ENCODE measurements at regions not wholly inside any gene's neighbourhood (a gene's known extent, or its start where the extent isn't known, plus 50 kb on each side); places are given as distances from the start of the nearest gene placed in this dataset.

DNA sequence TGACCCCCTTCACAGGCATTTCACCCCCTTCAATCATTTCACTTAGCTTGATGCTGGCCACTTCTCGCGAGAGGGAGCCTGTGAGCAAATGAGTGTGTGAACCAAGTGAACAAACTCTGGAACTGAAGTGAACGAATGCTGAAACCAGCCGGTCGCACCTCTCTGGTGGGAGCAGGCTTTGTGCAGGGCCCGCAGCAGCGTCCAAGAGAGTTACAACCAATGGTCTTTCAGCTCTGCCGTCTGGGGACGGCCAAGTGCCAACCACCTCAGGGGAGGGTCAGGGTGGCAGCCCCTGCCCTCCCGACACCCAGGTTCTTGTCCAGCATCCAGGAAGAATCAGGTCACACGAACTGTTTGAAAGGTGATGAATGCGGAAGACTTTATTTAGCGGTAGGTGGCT is 764.0 kb downstream of the SUCLG1 start:
- no peak for ATAC-seq (ENCODE audit: insufficient read depth, low read depth)
- Histone ChIP-seq H3K79me2 (ENCODE audit: insufficient read depth, low read length) (no peaks in the 10 kb centered on the region), H3K27me3 (ENCODE audit: insufficient read depth, low read length, poor library complexity) (no peaks in the 10 kb centered on the region), H3K4me1 (ENCODE audit: insufficient read depth, low read length) (no peaks in the 10 kb centered on the region), H3K36me3 (ENCODE audit: insufficient read depth, low read length) (no peaks in the 10 kb centered on the region), H4K20me1 (ENCODE audit: insufficient read depth, low read length) (no peaks in the 10 kb centered on the region), H3K9me3 (ENCODE audit: insufficient read depth, low read length, severe bottlenecking) (no peaks in the 10 kb centered on the region), H2AFZ (ENCODE audit: low read depth, low read length) (no peak overlapping the region), H3K9ac (ENCODE audit: low read depth, low read length) (no peak overlapping the region), H3K4me3 (ENCODE audit: low read depth in 1 of 2, low read length in 2 of 2) (no peak overlapping the region), H3K4me2 (ENCODE audit: insufficient read depth, low read length) (no peak overlapping the region), H3K27ac (ENCODE audit: low read length) (no peak overlapping the region)
- DNase-seq = no peak
- TF ChIP-seq EZH2 (IDR thresholded peaks at IDR 0.05; ENCODE audit: borderline replicate concordance, low read depth, low read length, severe bottlenecking) = no peak
- TF ChIP-seq, protein P1, sequence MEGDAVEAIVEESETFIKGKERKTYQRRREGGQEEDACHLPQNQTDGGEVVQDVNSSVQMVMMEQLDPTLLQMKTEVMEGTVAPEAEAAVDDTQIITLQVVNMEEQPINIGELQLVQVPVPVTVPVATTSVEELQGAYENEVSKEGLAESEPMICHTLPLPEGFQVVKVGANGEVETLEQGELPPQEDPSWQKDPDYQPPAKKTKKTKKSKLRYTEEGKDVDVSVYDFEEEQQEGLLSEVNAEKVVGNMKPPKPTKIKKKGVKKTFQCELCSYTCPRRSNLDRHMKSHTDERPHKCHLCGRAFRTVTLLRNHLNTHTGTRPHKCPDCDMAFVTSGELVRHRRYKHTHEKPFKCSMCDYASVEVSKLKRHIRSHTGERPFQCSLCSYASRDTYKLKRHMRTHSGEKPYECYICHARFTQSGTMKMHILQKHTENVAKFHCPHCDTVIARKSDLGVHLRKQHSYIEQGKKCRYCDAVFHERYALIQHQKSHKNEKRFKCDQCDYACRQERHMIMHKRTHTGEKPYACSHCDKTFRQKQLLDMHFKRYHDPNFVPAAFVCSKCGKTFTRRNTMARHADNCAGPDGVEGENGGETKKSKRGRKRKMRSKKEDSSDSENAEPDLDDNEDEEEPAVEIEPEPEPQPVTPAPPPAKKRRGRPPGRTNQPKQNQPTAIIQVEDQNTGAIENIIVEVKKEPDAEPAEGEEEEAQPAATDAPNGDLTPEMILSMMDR (IDR thresholded peaks at IDR 0.05; ENCODE audit: borderline replicate concordance, extremely low read depth, low read length, poor library complexity, severe bottlenecking) = no peak

DNA sequence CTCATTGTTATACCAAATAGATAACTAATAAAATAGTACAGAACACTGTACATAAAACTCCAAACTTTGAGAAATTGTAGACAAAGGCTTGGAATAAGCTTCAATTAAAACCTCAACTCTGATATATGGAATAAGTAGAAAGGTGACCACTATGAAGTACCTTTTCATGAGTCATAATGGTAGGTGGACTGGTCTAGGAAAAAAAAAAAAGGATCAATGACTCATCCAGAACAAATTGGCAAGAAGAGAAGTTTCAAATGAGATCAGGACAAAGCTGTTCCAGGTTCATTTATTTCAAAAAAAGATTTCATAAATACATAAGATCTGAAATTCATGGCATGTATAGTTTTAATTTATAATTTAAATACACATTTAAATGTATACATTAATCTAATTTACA is 769.7 kb downstream of the SUCLG1 start:
- Histone ChIP-seq H2AFZ (ENCODE audit: low read depth, low read length) (no peak overlapping the region), H3K27ac (ENCODE audit: low read length) (no peak overlapping the region)
- ATAC-seq (ENCODE audit: insufficient read depth, low read depth) = no peak

DNA sequence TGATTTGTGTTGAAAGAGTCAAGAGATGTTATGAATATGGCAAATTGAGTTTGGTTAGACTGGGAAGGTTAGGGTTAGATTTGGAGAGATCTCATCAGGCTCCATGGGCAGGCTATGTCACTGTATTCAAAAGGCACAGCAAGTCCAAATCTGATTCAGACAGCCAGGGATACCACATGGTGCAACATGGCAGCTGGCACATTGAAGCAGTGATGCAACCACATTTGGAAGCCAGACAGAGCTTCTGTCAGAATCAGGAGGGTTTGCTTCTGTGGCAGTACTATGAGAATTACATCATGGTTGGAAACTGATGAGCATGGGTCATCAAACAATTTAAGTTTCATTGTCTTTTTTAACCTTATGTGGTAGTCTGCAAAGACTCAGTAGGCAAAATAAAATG is 772.2 kb downstream of the SUCLG1 start:
- no peaks in the 10 kb centered on the region for H3K36me3 ChIP-seq (ENCODE audit: insufficient read depth, low read length)
- no peaks in the 10 kb centered on the region for H3K79me2 ChIP-seq (ENCODE audit: insufficient read depth, low read length)
- H3K27me3 ChIP-seq (ENCODE audit: insufficient read depth, low read length, poor library complexity) = no peaks in the 10 kb centered on the region
- no peaks in the 10 kb centered on the region for H3K9me3 ChIP-seq (ENCODE audit: insufficient read depth, low read length, severe bottlenecking)
- H3K4me2 ChIP-seq (ENCODE audit: insufficient read depth, low read length) = no peak overlapping the region
- H3K27ac ChIP-seq (ENCODE audit: low read length) = no peak overlapping the region
- no peaks in the 10 kb centered on the region for H3K4me1 ChIP-seq (ENCODE audit: insufficient read depth, low read length)
- H3K4me3 ChIP-seq (ENCODE audit: low read depth in 1 of 2, low read length in 2 of 2) = no peak overlapping the region
- no peaks in the 10 kb centered on the region for H4K20me1 ChIP-seq (ENCODE audit: insufficient read depth, low read length)
- no peak for DNase-seq
- H2AFZ ChIP-seq (ENCODE audit: low read depth, low read length) = no peak overlapping the region
- TF ChIP-seq, protein P1 (IDR thresholded peaks at IDR 0.05; ENCODE audit: borderline replicate concordance, extremely low read depth, low read length, poor library complexity, severe bottlenecking) = no peak
- TF ChIP-seq EZH2 (IDR thresholded peaks at IDR 0.05; ENCODE audit: borderline replicate concordance, low read depth, low read length, severe bottlenecking) = no peak
- no peak for ATAC-seq (ENCODE audit: insufficient read depth, low read depth)
- H3K9ac ChIP-seq (ENCODE audit: low read depth, low read length) = no peak overlapping the region

More for the DNA sequence above, 769.7 kb downstream of the SUCLG1 start:
- Histone ChIP-seq H3K9ac (ENCODE audit: low read depth, low read length) (no peak overlapping the region), H3K9me3 (ENCODE audit: insufficient read depth, low read length, severe bottlenecking) (no peaks in the 10 kb centered on the region), H3K36me3 (ENCODE audit: insufficient read depth, low read length) (no peaks in the 10 kb centered on the region), H4K20me1 (ENCODE audit: insufficient read depth, low read length) (no peaks in the 10 kb centered on the region), H3K79me2 (ENCODE audit: insufficient read depth, low read length) (no peaks in the 10 kb centered on the region), H3K4me1 (ENCODE audit: insufficient read depth, low read length) (no peaks in the 10 kb centered on the region), H3K27me3 (ENCODE audit: insufficient read depth, low read length, poor library complexity) (no peaks in the 10 kb centered on the region), H3K4me2 (ENCODE audit: insufficient read depth, low read length) (no peak overlapping the region), H3K4me3 (ENCODE audit: low read depth in 1 of 2, low read length in 2 of 2) (no peak overlapping the region)
- no peak for TF ChIP-seq EZH2 (IDR thresholded peaks at IDR 0.05; ENCODE audit: borderline replicate concordance, low read depth, low read length, severe bottlenecking)
- TF ChIP-seq, protein P1 (IDR thresholded peaks at IDR 0.05; ENCODE audit: borderline replicate concordance, extremely low read depth, low read length, poor library complexity, severe bottlenecking) = no peak
- DNase-seq = no peak

DNA sequence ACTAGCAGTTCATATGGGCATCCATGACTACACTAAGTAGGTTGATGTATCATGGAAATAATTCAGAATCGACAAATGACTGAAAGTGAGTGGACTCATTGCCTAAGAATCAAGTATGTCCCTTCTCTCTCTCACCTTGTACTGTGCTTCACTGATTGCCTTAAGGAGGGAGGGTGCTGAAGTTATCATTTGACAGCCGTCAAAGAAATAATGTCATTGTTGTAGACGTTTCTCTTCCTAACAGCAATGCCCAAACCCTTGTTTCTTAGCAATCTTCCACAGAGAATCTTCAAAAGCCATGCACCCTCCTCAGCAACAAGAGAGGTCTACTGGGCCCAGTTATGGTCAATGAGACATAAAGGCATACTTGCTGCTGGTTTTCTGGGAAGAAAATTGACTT is 785.0 kb downstream of the SUCLG1 start:
- no peaks in the 10 kb centered on the region for H3K27me3 ChIP-seq (ENCODE audit: insufficient read depth, low read length, poor library complexity)
- H3K4me3 ChIP-seq (ENCODE audit: low read depth in 1 of 2, low read length in 2 of 2) = no peak overlapping the region
- H3K9ac ChIP-seq (ENCODE audit: low read depth, low read length) = no peak overlapping the region
- H3K79me2 ChIP-seq (ENCODE audit: insufficient read depth, low read length) = no peaks in the 10 kb centered on the region
- H3K4me2 ChIP-seq (ENCODE audit: insufficient read depth, low read length) = no peak overlapping the region
- H3K9me3 ChIP-seq (ENCODE audit: insufficient read depth, low read length, severe bottlenecking) = no peaks in the 10 kb centered on the region
- no peaks in the 10 kb centered on the region for H3K4me1 ChIP-seq (ENCODE audit: insufficient read depth, low read length)
- no peaks in the 10 kb centered on the region for H3K36me3 ChIP-seq (ENCODE audit: insufficient read depth, low read length)
- no peak overlapping the region for H2AFZ ChIP-seq (ENCODE audit: low read depth, low read length)
- no peak overlapping the region for H3K27ac ChIP-seq (ENCODE audit: low read length)
- DNase-seq (no peak), ATAC-seq (ENCODE audit: insufficient read depth, low read depth) (no peak)
- no peaks in the 10 kb centered on the region for H4K20me1 ChIP-seq (ENCODE audit: insufficient read depth, low read length)
- TF ChIP-seq, protein P1 (IDR thresholded peaks at IDR 0.05; ENCODE audit: borderline replicate concordance, extremely low read depth, low read length, poor library complexity, severe bottlenecking) = no peak
- TF ChIP-seq EZH2 (IDR thresholded peaks at IDR 0.05; ENCODE audit: borderline replicate concordance, low read depth, low read length, severe bottlenecking) = no peak
